CD4-positive, CD25-positive, alpha-beta regulatory T cell (primary cell): ENCODE measurements at regions not wholly inside any gene's neighbourhood (a gene's known extent, or its start where the extent isn't known, plus 50 kb on each side); places are given as distances from the start of the nearest gene placed in this dataset.
"Not testable (repeated sequence)": the region's sequence is repeated elsewhere in the genome, so short reads cannot be mapped to it uniquely, and the experiment has no call there.

Experiments used
- ATAC-seq, 2 donors: fragments of 150-1000 bp; cut with Tn5 transposase; one replicate each; pipeline ENCODE4 v1.10.0; 2021; ENCODE audit warnings: low read depth in 2 of 2, moderate number of reproducible peaks in 2 of 2, moderate library complexity in 1 of 2
- DNase-seq, 3 donors: peaks; one replicate each; pipeline versions ENCODE4 v3.0.0 to v3.0.0-alpha.2; 2012 to 2022; ENCODE audit warnings: mixed read lengths in 1 of 3
- H3K27ac ChIP-seq: one replicate; pipeline ENCODE4 v1.7.0; 2013; ENCODE audit warnings: mild to moderate bottlenecking, low read length; ENCODE audit not compliant: insufficient read depth, poor library complexity, severe bottlenecking
- H3K27me3 ChIP-seq: one replicate; pipeline ENCODE4 v1.7.0; 2013; ENCODE audit warnings: low read length; ENCODE audit not compliant: control insufficient read depth, insufficient read depth
- H3K36me3 ChIP-seq: one replicate; pipeline ENCODE4 v1.7.0; 2013; ENCODE audit warnings: mild to moderate bottlenecking, low read length, moderate library complexity; ENCODE audit not compliant: control insufficient read depth, insufficient read depth
- H3K4me1 ChIP-seq: 2 replicates; pipeline ENCODE4 v1.7.0; 2013; ENCODE audit warnings: mild to moderate bottlenecking, low read length; ENCODE audit not compliant: insufficient read depth, control insufficient read depth, poor library complexity, severe bottlenecking
- H3K4me3 ChIP-seq: one replicate; pipeline ENCODE4 v1.7.0; 2013; ENCODE audit warnings: low read depth, mild to moderate bottlenecking, low read length, moderate library complexity
- H3K9me3 ChIP-seq, 2 experiments: 1 replicate in 1 of 2; 2 replicates in 1 of 2; pipeline ENCODE4 v1.7.0; 2013; ENCODE audit warnings: low read length in 2 of 2, mild to moderate bottlenecking in 1 of 2, moderate library complexity in 1 of 2; ENCODE audit not compliant: control insufficient read depth in 2 of 2
- H3K27ac Mint-ChIP-seq, 3 donors: one replicate each; pipeline ENCODE4 v1.8.0; 2020 to 2022; ENCODE audit warnings: mild to moderate bottlenecking in 3 of 3, mixed read lengths in 3 of 3, moderate library complexity in 2 of 3
- H3K27me3 Mint-ChIP-seq: one replicate; pipeline ENCODE4 v1.8.0; 2022; ENCODE audit warnings: mild to moderate bottlenecking, mixed read lengths
- H3K36me3 Mint-ChIP-seq: one replicate; pipeline ENCODE4 v1.8.0; 2020; ENCODE audit warnings: mixed read lengths
- H3K4me1 Mint-ChIP-seq, 4 donors: one replicate each; pipeline ENCODE4 v1.8.0; 2020 to 2022; ENCODE audit warnings: mixed read lengths in 4 of 4, mild to moderate bottlenecking in 1 of 4
- H3K4me3 Mint-ChIP-seq, 4 donors: one replicate each; pipeline ENCODE4 v1.8.0; 2020 to 2022; ENCODE audit warnings: mild to moderate bottlenecking in 4 of 4, mixed read lengths in 4 of 4, moderate library complexity in 3 of 4
- H3K9me3 Mint-ChIP-seq, 7 donors: one replicate each; pipeline ENCODE4 v1.8.0; 2020 to 2022; ENCODE audit warnings: mixed read lengths in 7 of 7, mild to moderate bottlenecking in 3 of 7, moderate library complexity in 2 of 7

DNA sequence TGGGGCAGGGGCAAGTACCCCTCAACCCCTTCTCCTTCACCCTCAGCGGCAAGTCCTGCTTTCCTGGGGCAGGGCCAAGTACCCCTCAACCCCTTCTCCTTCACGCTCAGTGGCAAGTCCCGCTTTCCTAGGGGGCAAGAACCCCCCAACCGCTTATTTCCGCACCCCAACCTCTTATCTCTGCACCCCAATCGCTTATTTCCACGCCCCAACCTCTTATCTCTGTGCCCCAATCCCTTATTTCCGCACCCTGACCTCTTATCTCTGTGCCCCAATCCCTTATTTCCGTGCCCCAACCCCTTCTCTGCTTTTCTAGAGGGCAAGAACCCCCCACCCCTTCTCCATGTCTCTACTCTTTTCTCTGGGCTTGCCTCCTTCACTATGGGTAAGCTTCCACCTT is 109.2 kb upstream of the PELI1 start:
- H3K9me3 ChIP-seq, H3K4me3 Mint-ChIP-seq, H3K36me3 ChIP-seq, DNase-seq, H3K9me3 Mint-ChIP-seq, H3K4me1 ChIP-seq, H3K27me3 Mint-ChIP-seq, H3K27ac ChIP-seq, H3K27me3 ChIP-seq, ATAC-seq, H3K4me3 ChIP-seq, H3K27ac Mint-ChIP-seq: not testable (repeated sequence)
- H3K36me3 Mint-ChIP-seq: peaks cover 31% of the 10 kb centered on the region
- peaks cover 0 to 15% (median 7%) of the 10 kb centered on the region in 4 donors for H3K4me1 Mint-ChIP-seq

DNA sequence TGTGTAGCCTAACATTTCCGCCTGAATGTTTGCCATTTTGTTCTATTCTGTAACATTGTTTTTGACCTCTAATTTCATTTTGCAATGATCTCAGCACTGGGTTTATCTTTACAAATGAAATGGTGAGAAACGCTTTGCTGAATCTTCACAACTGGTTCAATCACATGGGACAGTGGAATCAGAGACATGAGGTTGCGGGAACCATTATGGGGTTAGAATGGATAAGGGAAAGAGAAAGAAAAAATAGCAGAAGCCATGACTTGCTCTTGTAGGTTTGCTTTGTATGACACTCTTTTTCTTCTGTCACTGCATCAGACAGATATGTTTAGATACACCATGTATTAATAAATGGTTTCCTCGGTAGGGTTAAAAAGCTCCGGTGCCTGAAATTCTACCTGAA is 114.3 kb upstream of the PELI1 start:
- Mint-ChIP-seq H3K4me1 (peaks cover 7 to 25% (median 10%) of the 10 kb centered on the region in 4 donors), H3K4me3 (no peak overlapping the region), H3K27me3 (no peaks in the 10 kb centered on the region), H3K36me3 (peaks cover 16% of the 10 kb centered on the region), H3K27ac (peak overlapping the region in 2 of 3 donors; percentile 0 to 60), H3K9me3 (no peaks in the 10 kb centered on the region)
- DNase-seq: no peak
- ATAC-seq: no peak
- Histone ChIP-seq H3K36me3 (no peaks in the 10 kb centered on the region), H3K27me3 (no peaks in the 10 kb centered on the region), H3K9me3 (no peaks in the 10 kb centered on the region), H3K4me3 (no peak overlapping the region), H3K27ac (no peak overlapping the region), H3K4me1 (peaks cover 12% of the 10 kb centered on the region)

DNA sequence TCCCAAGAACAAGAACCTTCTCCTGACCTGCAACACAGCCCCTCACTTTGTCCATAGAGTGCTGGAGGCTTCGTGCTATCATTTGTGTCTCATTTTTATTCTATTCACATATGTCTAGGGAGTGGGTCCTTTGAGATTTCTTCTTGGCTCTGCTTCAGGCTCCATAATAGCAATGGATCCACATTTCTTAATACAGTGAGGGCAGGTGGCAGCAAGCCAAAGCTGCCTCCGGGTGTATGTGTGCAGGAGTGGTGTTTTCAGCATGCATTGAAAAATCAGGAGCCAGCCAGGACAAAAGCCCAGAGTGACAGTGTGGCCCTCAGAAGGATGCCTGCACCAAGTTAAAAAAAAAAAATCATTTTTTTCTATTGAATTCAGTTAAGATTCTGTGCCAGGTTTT is 115.1 kb upstream of the PELI1 start:
- no peak for ATAC-seq
- H3K36me3 Mint-ChIP-seq: peaks cover 10% of the 10 kb centered on the region
- H3K27ac ChIP-seq: no peak overlapping the region

DNA sequence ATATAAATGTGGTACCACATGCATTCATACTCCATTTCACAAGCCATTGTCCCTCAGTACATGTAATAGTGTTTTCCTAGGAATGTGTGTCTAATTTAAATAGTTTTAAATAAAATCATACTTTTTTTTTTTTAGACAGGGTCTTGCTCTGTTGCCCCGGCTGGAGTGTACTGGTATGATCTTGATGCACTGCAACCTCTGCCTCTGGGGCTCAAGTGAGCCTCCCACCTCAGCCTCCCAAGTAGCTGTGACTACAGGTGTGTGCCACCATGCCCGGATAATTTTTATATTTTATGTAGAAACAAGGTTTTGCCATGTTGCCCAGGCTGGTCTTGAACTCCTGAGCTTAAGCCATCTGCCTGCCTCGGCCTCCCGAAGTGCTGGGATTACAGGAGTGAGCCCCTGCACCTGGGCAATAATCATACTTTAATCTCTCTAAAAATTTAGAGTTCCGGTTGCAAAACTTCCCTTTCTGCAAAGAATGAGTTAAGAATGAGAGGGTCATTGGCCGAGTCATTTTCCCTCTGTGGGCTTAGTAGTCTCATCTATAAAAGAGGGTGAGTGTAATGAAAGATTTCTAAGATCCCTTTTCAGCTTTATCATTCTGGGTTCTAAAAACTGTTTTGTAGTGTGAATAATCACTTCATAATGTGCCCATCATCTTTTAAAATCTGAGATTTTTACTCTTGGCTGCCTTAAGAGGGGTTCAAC is 116.0 kb upstream of the PELI1 start:
- DNase-seq: no peak
- no peaks in the 10 kb centered on the region for H3K27me3 ChIP-seq
- Mint-ChIP-seq H3K9me3 (no peaks in the 10 kb centered on the region), H3K36me3 (peaks cover 10% of the 10 kb centered on the region), H3K4me3 (peak overlapping the region; percentile 22 to 71 (median 48)), H3K27ac (peak overlapping the region; percentile 89 to 99 (median 91)), H3K4me1 (peaks cover 7 to 25% (median 10%) of the 10 kb centered on the region in 4 donors), H3K27me3 (no peaks in the 10 kb centered on the region)
- H3K27ac ChIP-seq: peak overlapping the region; percentile 48
- H3K4me1 ChIP-seq: peaks cover 12% of the 10 kb centered on the region
- no peaks in the 10 kb centered on the region for H3K36me3 ChIP-seq
- no peaks in the 10 kb centered on the region for H3K9me3 ChIP-seq
- peak overlapping the region; percentile 67 for H3K4me3 ChIP-seq
- peak in 1 of 2 donors; percentile 5 for ATAC-seq

More for the DNA sequence above, 115.1 kb upstream of the PELI1 start:
- no peak for DNase-seq
- H3K27ac Mint-ChIP-seq: peak overlapping the region in 2 of 3 donors; percentile 37 to 60
- Histone ChIP-seq H3K4me3 (no peak overlapping the region), H3K36me3 (no peaks in the 10 kb centered on the region), H3K9me3 (no peaks in the 10 kb centered on the region), H3K4me1 (peaks cover 12% of the 10 kb centered on the region), H3K27me3 (no peaks in the 10 kb centered on the region)
- H3K9me3 Mint-ChIP-seq: no peaks in the 10 kb centered on the region
- no peaks in the 10 kb centered on the region for H3K27me3 Mint-ChIP-seq
- peaks cover 7 to 25% (median 10%) of the 10 kb centered on the region in 4 donors for H3K4me1 Mint-ChIP-seq
- no peak overlapping the region for H3K4me3 Mint-ChIP-seq

DNA sequence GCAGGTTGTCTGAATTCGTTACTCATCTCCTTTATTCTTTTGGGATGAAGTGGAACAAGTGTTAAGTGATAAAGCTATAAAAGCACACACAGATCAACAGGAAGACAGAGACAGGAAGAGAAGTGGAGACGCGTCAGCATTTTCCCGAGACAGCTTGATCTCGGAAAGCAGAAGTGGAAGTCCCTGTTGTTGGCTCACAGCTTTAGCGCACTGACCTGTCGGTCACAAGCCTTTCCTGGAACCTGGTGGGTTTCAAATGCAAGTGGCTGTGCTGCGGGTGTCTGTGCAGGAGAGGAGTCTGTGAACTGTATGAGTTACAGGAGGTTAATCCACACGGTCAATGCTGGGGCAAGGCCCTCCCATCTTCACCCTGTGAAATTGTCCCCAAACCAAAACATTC is 116.6 kb upstream of the PELI1 start:
- Histone ChIP-seq H3K27me3 (no peaks in the 10 kb centered on the region), H3K36me3 (no peaks in the 10 kb centered on the region), H3K4me3 (peak overlapping the region; percentile 67), H3K4me1 (peaks cover 12% of the 10 kb centered on the region), H3K27ac (peak overlapping the region; percentile 48), H3K9me3 (no peaks in the 10 kb centered on the region)
- H3K27ac Mint-ChIP-seq: peak overlapping the region; percentile 89 to 99 (median 91)
- ATAC-seq: peak; percentile 46 to 58
- no peaks in the 10 kb centered on the region for H3K9me3 Mint-ChIP-seq
- peaks cover 9% of the 10 kb centered on the region for H3K36me3 Mint-ChIP-seq
- peak overlapping the region; percentile 22 to 71 (median 48) for H3K4me3 Mint-ChIP-seq
- DNase-seq: peak in 2 of 3 donors; percentile 25 to 67
- peaks cover 7 to 25% (median 10%) of the 10 kb centered on the region in 4 donors for H3K4me1 Mint-ChIP-seq
- no peaks in the 10 kb centered on the region for H3K27me3 Mint-ChIP-seq

DNA sequence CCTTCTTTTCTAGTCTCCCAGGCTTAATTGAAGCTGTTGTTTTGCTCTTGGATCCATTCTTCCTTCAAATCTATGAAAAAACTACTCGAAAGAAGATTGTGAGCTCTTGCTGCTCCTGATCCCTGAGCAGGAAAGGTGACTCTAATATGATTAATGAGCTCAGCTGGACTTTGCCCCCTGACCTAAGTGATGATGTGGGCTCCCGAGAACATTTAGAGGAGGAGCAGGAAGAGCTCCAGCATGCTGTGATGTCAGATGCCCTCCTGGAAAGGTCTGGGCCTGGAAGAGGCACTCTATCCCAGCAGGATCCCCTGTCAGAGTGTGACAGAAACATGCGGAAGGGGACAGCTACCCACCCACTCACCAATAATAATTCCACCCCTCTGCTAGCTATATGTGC is 117.9 kb upstream of the PELI1 start:
- no peaks in the 10 kb centered on the region for H3K36me3 ChIP-seq
- H3K4me1 ChIP-seq: peaks cover 12% of the 10 kb centered on the region
- peaks cover 8% of the 10 kb centered on the region for H3K36me3 Mint-ChIP-seq
- peak overlapping the region in 1 of 4 donors; percentile 33 for H3K4me3 Mint-ChIP-seq
- DNase-seq: no peak
- H3K27me3 Mint-ChIP-seq: no peaks in the 10 kb centered on the region
- no peak overlapping the region for H3K27ac ChIP-seq
- peak overlapping the region in 2 of 3 donors; percentile 62 to 66 for H3K27ac Mint-ChIP-seq
- H3K4me3 ChIP-seq: no peak overlapping the region
- no peaks in the 10 kb centered on the region for H3K27me3 ChIP-seq
- H3K9me3 ChIP-seq: no peaks in the 10 kb centered on the region
- peaks cover 7 to 25% (median 12%) of the 10 kb centered on the region in 4 donors for H3K4me1 Mint-ChIP-seq
- ATAC-seq: no peak
- H3K9me3 Mint-ChIP-seq: no peaks in the 10 kb centered on the region

DNA sequence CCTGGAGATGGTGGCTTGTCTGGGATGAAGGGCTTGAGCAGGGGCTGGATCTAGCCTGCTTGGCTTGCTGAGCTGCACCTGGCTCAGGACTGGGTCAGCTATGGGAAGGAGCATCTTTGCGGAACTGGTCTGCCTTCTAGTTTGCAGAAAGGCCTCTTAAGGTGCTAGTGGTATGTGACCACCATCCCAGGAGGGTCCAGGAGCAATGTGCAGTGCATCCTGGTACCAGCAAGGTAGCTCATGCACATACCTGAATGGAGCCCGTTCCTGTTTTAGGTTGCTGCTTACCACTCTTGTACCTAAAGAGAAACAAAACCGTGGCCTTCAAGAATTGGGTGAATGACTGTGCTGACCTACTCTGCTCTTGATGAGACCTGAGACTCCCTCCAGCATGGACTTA is 118.6 kb upstream of the PELI1 start:
- ATAC-seq (no peak), DNase-seq (no peak)
- H3K4me3 Mint-ChIP-seq: peak overlapping the region in 1 of 4 donors; percentile 34
- H3K27me3 Mint-ChIP-seq: no peaks in the 10 kb centered on the region
- Histone ChIP-seq H3K27ac (no peak overlapping the region), H3K4me3 (no peak overlapping the region), H3K4me1 (peaks cover 12% of the 10 kb centered on the region), H3K27me3 (no peaks in the 10 kb centered on the region), H3K36me3 (no peaks in the 10 kb centered on the region), H3K9me3 (no peaks in the 10 kb centered on the region)
- H3K27ac Mint-ChIP-seq: peak overlapping the region; percentile 34 to 77 (median 62)
- no peaks in the 10 kb centered on the region for H3K9me3 Mint-ChIP-seq
- H3K4me1 Mint-ChIP-seq: peaks cover 7 to 25% (median 12%) of the 10 kb centered on the region in 4 donors
- H3K36me3 Mint-ChIP-seq: peaks cover 10% of the 10 kb centered on the region

DNA sequence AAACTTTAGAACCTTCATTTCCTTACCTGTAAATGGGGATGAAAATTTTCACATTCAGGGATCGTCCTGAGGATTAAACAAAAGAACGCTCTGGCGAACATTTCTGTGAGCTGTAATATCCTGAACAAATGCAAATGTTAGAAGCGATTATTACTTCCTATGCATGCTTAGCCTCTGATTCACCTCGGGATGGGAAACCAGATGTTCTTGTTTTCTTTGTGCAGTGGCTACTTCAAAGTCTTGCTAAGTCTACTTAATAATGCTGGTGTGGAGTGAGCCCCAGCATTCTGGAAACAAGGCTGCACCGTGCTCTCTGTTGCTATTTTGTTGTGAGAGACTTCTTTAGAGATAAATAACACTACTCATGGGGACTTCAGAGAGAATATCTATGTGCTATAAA is 119.1 kb upstream of the PELI1 start:
- peaks cover 7 to 25% (median 12%) of the 10 kb centered on the region in 4 donors for H3K4me1 Mint-ChIP-seq
- no peaks in the 10 kb centered on the region for H3K27me3 ChIP-seq
- H3K36me3 Mint-ChIP-seq: peaks cover 11% of the 10 kb centered on the region
- H3K36me3 ChIP-seq: no peaks in the 10 kb centered on the region
- no peak for DNase-seq
- no peak overlapping the region for H3K27ac ChIP-seq
- peaks cover 12% of the 10 kb centered on the region for H3K4me1 ChIP-seq
- H3K27me3 Mint-ChIP-seq: no peaks in the 10 kb centered on the region
- H3K4me3 ChIP-seq: no peak overlapping the region
- no peak overlapping the region for H3K4me3 Mint-ChIP-seq
- H3K27ac Mint-ChIP-seq: no peak overlapping the region
- H3K9me3 ChIP-seq: no peaks in the 10 kb centered on the region
- no peaks in the 10 kb centered on the region for H3K9me3 Mint-ChIP-seq
- no peak for ATAC-seq
